GM19238 (cell line): ENCODE measurements at regions not wholly inside any gene's neighbourhood (a gene's known extent, or its start where the extent isn't known, plus 50 kb on each side); places are given as distances from the start of the nearest gene placed in this dataset.
A peak's percentile ranks its signal among the peaks of the same experiment; 100 is the strongest.
"Not testable (repeated sequence)": the region's sequence is repeated elsewhere in the genome, so short reads cannot be mapped to it uniquely, and the experiment has no call there.

Experiments used
- DNase-seq: peaks from one replicate; pipeline ENCODE4 v3.0.0; 2011; ENCODE audit warnings: low spot score; ENCODE audit not compliant: insufficient read length

DNA sequence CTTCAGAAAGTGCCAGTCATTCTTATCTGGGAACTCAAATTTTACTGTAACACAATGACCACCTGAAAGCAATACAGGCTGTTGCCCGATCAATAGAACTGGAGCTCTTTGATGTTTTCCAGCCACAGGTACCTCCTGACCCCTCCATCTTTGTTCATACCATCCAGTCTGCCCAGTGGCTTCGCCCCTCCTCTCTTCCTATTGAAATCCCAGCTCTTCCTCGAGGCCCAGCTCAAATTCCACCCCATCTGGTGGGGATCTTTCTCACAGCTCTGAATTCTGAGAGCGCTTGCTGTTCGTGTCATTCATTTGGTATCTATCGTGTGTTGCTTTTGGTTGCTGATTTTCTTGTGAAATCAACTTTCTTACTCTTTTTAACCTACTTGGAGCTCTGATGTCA is 87.9 kb upstream of the CNKSR3 start:
- no peak for DNase-seq

DNA sequence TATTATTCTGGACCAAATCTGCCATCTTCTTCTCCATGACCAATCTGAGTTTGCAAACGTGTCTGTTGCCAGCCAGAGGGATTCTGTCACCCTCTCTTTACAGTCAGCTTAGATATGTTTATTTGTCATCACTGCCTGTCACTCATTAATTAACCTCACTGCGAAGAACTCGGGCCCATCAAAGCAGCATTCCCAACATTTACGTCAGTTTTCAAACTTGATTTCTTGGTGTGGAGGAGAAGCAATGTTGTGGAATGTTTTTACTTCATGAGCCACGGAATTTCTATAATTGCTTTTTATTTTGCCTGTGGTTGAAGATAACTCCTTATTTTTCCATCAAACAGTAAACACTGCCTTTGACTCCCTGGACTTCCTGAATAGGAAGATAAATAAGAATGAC is 91.8 kb upstream of the CNKSR3 start:
- DNase-seq, result no peak

DNA sequence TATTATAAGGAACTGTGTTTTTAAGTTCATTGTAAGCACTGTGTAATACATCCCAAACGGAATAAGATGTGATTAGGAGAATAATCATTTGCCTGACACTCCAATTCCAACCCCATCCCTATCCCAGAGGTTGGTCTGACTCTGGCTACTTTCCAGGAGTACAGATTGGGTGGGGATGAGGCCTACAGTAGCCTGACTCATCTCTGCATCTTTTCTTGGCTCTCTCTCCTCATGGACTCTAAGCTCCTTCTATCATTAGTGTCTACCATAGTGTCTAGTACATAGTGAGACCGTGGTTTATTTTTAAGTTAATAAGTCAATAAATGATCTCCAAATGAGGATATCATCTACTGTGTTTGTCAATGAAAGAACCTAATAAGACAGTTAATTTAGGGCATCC is 92.2 kb upstream of the CNKSR3 start:
- DNase-seq, result no peak

DNA sequence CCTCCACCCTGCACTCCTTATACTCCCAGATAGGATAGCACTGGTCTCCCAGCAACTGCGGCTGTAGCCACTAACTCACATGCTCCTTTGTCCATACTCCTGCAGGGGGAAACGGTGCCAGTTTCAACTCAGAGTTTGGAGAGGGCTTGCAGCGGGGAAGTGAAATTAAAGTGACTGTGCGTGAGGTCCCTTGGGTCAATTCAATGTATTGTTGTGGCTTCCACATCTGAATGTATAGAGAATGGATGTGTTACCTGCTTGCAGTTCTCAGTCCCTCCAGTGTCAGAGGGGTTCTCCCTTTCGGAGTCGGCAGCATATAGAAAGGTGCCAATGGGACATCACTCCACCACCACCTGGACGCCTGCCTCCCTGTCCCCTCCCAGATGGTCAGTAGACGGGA is 93.6 kb upstream of the CNKSR3 start:
- DNase-seq, result no peak

DNA sequence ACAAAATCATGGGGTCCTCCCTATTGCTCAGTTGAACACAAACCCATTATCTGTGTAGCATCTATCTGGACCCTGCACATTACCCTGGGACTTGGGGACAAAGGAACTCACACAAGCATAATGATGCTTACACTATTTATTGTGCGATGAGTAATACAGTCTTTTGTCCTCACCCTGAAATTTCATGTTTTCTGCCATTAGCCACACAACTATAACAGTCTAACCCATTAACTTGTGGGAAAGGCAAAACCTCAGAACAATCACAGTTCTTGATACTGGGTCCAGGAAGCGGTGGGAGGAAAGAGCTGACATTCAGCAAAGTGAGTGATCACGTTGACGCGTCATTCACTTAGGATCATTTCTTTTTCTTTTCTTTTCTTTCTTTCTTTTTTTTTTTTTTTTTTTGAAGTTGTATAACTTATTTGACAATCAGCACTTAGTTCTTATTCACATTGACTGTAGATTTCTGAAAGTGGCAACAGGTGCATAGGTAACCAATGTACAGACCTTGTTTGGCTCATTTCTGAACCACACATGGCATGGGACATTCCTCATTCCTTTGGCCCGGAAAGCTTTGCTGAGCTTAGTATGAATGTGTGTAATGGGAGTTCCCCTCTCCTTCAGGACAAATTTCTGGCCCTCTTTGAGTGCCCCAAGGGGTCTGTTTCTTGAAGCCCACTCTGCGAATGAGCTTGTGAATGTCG is 94.8 kb upstream of the CNKSR3 start:
- DNase-seq, result no peak

DNA sequence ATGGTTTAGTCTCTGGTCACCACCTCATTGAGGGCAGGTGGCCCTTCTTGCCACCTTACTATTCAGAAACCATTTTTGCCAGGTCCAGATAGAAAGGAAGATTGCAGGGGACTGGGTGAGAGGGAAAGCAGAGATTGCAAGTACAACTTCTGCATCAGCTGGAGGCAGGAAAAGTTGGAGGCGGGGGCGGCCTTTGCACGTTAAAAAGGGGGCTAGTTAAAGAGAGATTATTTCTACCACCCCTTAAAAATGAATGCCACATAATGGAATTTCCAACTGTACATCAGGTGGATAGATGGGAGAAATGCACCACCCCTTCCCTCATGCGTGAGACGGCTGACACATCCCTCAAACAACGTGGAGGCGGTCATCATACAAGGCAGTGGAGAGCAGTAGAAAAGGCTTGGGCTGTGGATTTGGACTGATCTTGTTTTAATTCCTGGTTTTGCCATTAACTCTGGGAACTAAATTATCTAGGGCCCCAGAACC is 95.4 kb upstream of the CNKSR3 start:
- DNase-seq, result no peak

DNA sequence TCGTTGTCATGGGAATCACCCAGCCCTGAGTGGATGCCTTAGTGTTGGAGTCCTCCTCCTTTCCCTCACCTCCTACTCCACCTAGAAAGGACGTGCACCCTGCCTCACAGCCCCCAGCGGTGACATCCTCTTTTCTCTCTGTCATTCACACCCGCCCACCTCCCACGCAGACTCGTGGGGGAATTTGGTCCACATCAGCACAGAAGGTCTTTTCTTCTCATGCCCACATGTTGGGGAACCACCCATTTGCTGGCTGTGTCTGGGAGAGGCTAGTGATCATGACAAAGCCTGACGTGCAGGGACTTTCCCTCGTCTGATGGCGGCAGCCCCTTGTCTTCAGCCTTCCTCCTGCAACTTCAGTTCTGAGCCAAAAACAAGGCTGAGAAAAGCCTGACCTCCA is 96.0 kb upstream of the CNKSR3 start:
- DNase-seq, result peak; percentile 44

DNA sequence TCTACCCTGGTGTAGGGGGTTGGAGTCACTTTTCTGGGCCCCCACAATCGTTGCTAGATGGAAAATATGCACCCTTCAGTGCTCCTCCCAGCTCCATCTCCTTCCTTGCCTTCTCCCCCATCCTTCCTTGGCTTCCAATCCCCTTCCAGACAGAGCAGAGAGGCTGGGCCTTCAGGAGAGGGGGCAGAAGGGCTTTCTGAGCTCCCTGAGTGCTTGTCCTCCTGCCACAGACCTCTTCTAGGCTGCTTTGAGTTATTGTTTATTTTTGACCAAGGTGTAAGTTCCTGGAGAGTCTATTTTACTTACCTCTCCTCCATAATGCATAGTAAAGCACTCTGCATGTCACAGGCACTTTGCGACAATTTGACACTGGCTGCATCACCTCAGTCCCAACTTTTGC is 96.4 kb upstream of the CNKSR3 start:
- DNase-seq, result no peak

DNA sequence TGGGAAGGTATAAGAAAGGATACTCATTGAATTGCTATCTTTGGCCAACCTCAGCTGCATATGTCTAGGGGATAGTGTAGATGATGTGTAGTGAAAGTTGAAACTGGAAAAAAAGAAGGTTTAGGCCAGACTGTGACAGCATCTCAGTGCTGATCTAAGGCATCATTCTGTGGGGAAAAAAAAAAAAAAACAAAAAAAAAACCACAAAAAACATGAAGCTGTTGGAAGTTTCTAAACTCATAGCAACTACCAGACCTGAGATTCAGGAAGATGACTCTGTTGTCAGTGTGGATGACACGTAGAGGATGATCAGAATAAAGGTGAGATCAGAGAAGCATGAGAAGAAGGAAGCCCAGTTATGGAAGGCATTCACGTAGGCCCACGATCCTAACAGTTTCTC is 100.8 kb upstream of the CNKSR3 start:
- no peak for DNase-seq

DNA sequence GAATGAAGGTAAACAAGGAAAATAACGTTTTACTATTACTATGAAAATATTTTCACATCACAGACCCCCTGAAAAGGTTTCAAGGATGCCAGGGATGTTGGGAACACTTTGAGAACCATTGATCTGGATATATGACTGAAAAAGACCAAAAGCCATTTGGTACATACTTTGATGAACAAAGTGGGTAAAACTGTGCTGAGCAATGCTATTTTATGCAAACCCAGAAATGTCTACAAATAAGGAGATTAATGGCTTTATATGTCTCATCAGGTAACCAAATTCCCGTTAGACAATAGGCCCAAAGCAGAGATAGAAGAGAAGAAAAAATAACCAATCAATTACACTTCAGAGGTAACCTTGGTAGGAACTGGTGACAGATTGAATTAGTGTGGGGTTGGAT is 101.4 kb upstream of the CNKSR3 start:
- DNase-seq, result no peak

DNA sequence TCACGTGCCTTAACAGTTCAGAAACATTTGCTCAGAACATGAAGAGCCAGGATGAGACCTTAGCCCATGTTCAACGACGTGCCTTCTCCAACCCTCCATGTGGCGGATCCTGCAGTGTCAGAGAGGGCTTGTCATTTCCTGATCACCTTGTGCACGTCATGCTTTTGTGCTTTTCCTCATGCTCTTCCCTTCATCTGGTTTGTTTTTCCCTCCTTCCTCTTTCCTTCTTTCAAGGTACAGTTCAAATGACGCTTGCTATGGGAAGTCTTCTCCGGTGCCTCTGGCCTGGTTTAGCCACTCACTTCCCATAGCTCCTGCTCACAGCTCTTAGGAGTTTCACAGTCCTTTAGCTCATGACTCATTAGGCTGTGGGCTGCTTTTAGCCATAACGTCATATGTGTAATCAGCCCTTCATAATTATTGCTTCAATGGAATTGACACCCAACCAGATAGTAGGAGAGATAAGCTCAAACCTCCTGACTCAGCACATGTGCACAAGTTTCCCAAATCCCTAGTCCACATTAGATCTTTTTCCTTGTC is 102.7 kb upstream of the CNKSR3 start:
- no peak for DNase-seq

DNA sequence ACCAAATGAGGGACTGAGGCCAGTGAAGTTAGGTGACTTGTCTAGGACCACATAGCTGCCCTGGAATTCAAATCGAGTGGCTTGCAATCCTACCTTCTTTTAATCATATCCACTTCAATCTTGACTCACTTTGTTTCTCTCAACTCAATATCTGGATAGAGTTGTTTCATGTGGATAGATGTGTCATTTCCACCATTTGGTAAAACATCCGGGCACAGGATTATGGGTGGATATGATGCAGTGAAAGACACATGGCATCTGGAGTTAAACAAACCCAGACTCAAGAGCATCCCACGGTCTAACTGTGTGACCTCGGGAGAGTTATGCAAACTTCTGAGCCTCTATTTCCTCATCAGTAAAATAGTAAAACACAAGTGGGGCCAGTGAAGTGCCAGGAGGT is 103.6 kb upstream of the CNKSR3 start:
- no peak for DNase-seq

DNA sequence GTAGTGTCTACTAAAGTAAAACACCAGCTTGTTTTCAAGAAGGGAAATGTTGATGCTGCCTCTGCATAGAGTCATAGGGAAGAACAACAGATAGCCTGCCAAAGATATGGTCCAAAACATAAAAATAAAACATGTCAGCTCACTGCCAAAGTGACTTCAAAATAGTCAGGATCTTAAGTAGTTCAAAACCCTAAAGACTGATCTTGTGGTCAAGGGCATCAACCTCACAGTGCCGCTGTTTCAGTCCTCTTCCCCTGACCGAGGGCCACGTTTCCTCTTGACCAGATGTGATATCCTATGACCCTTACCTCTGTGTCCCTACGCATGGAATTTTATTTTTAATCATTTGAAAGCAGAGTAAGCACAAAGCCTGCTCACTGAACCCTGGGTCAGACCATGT is 104.2 kb upstream of the CNKSR3 start:
- DNase-seq, result no peak

DNA sequence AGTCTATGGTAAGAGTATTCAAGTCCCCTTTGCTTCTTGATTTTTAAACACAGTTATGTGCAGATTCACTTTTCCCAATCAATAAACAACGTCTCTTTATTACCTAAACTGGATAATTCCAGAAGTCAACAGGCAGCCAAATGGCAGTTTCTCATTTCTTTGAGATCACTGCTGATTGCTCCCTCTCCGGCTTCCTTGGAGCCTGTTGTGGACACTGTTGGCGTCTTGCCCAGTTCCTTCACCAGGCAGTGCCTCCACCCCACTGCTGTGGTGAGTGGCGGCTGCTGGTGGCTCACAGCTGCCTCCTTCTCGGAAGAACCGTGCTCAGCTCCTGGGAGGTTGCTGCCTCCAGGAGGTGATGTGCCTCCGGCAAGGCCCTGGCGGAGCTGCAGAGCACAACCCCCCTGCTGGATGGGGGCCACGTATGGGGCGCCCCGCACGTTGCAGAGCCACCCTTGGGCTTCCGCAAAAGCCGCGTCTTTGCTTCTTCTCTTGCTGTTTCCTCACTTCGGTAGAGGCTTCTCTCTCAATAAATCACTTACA is 105.1 kb upstream of the CNKSR3 start:
- no peak for DNase-seq

DNA sequence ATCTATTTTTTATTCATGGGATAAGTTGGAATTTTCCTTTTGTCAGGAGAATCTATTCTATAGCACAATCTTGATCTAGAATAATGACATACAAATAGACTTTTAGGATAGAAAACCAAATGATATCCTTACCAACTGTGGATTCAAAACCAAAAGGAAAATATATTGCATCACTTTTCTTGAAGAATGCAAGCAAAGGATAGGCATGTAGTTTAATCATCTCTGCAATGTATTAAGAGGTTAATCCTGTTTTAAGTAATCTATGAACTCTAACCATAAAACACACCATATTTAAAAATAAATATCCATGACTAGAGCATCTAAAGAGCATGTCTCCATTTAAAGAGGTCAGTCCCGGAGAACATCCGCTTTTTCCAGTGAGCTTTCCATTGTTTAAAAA is 106.7 kb upstream of the CNKSR3 start:
- DNase-seq, result no peak

DNA sequence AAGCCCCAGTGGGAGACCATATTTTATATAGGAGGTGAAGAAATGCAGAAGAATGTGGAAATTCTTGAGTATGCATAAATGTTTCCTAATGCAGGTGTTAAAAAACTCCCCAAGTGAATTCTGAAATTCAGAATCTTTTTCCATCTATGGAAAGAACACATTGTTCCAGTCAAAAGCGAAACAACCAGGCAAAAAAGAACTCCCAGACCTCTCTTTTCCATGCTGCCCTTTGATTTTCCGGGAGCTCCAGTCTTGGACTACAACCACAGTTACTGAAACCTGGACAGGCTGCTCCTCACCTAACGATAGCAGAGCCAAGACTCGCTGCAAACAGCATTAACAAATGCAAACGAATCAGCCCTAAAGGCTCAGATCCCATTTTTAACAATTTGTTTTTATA is 108.7 kb upstream of the CNKSR3 start:
- DNase-seq, result no peak

DNA sequence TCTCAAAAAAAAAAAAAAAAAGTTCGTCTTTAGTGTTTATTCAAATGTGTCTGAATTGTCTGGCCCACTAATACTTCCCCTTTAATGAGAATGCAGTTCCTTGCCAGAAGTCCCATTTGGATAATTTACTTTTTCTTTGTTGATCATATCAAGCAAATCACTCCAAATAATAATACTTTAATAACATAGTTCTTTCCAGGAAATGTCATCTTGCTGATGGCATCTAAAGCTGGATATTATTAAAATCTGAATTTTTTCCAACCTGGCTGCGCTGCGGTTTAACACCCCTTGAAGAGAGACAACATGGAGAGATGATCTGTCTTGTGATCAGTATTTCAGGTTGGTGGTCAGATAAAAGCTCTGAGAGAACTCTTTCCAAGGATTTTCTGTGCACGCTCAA is 111.2 kb upstream of the CNKSR3 start:
- DNase-seq, result no peak

DNA sequence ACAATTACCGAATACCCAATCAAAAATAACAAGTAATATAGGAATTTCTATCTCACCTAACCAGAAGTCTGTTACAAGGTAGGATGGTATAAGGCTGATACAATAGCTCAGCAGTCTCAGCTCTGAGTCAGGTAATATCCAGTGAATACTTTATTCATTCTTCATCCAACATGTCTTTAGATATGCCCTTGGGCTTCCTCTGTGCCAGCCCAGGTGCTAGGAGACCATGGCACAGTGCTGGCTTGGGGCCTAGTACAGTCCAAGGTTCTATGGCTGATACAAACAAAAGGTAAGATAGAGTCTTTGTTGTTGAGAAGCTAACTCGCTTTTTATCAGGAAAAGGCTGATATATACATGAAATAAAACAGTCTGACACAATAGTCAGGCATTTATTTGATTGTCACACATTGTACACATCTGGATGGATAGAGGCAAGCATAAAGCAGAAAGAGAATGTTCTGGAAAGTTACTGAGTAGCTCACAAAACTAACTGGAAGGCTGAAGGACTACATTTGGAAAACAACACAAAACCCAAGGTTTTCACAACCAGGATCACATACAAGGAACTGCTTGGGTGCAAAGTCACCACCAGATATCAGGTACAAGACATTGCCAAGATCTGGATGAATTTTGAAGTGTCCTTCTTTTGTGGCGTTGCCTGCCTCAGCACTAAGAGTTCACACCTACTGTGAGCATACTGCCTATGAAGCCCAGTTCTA is 110.4 kb upstream of the SCAF8 start:
- no peak for DNase-seq

DNA sequence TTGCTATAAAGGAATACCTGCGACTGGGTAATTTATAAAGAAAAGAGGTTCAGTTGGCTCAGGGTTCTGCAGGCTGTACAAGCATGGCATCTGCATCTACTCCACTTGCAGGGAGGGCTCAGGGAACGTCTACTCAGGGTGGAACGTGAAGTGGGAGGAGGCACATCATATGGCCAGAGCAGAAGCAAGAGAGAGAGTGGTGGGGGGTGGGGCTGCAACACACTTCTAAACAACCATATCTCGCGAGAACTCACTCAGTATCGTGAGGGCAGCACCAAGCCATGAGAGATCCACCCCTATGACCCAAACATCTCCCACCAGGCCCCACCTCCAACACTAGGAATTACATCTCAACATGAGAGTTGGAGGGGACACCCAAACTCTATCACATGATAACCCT is 109.8 kb upstream of the SCAF8 start:
- DNase-seq, result no peak

DNA sequence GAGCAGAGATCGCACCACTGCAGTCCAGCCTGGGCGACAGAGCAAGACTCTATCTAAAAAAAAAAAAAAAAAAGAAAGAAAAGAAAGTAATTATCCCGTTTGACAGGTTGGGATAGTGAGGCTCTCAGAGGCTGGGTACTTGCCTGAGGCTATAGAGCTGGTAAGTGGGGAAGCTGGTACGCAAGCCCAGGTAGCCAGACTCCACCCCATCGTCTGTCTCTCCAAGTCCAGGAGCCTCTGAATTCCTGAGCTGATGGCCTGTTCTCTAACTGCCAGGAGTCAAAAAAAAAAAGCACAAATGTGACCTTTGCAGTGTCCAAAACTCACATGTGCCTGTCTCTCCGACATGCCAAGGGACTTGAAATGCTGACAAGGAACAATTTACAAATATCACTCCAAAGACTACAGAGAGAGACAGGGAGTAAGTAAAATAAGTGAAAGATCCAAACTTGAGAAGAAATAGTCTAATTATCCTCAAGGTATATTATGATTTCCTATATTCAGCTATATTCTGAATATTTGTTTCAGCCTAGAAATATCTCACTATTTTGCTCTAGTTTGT is 109.1 kb upstream of the SCAF8 start:
- no peak for DNase-seq

DNA sequence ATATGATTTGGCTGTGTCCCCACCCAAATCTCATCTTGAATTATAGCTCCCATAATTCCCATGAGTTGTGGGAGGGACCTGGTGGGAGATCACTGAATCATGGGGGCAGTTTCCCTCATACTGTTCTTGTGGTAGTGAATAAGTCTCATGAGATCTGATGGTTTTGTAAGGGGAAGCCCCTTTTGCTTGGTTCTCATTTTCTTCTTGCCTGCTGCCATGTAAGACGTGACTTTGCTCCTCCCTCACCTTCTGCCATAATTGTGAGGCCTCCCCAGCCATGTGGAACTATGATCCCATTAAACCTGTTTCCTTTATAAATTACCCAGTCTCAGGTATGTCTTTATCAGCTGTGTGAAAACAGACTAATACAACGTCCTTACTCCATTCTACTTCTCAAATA is 108.5 kb upstream of the SCAF8 start:
- not testable (repeated sequence) for DNase-seq

DNA sequence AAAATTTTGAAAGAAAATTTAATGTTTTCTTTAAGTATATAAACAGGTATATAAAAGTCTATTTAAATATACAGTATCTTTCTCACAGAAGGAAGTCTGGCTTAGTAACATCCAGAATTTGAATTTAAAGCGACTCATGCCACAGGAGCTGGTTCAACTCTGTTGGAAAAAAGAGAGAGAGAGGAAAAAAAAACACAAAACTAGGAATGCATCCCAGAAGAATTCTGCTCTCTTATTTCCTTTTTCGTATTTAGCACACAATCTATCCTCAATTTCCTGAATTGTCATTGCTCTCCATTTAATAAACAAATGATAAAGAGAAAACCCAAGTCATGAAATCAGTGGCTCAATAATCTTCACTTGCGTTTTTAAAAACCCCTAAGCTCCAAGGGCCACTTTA is 107.5 kb upstream of the SCAF8 start:
- no peak for DNase-seq
